Ishikawa (cell line): ENCODE measurements at regions not wholly inside any gene's neighbourhood (a gene's known extent, or its start where the extent isn't known, plus 50 kb on each side); places are given as distances from the start of the nearest gene placed in this dataset.

Experiments
- CEBPB ChIP-seq: IDR thresholded peaks from 2 replicates; pipeline ENCODE4 v1.6.1; 2012
- CREB1 ChIP-seq: IDR thresholded peaks from 2 replicates; pipeline ENCODE4 v1.6.1; 2012; ENCODE audit warnings: low read depth
- EGR1 ChIP-seq: IDR thresholded peaks from 2 replicates; pipeline ENCODE4 v1.6.1; 2012
- EP300 ChIP-seq: IDR thresholded peaks from 2 replicates; pipeline ENCODE4 v1.6.1; 2012; ENCODE audit warnings: borderline replicate concordance
- FOXM1 ChIP-seq: IDR thresholded peaks from 2 replicates; pipeline ENCODE4 v1.6.1; 2012; ENCODE audit warnings: low read depth, borderline replicate concordance
- MAX ChIP-seq: IDR thresholded peaks from 2 replicates; pipeline ENCODE4 v1.6.1; 2012
- NFIC ChIP-seq: IDR thresholded peaks from 2 replicates; pipeline ENCODE4 v1.6.1; 2012
- RAD21 ChIP-seq: IDR thresholded peaks from 2 replicates; pipeline ENCODE4 v1.6.1; 2012; ENCODE audit warnings: low read depth
- REST ChIP-seq: IDR thresholded peaks from 2 replicates; pipeline ENCODE4 v1.6.1; 2012; ENCODE audit warnings: low read depth, mild to moderate bottlenecking
- TAF1 ChIP-seq: IDR thresholded peaks from 2 replicates; pipeline ENCODE4 v1.6.1; 2012; ENCODE audit warnings: low read depth, mild to moderate bottlenecking
- TCF12 ChIP-seq: IDR thresholded peaks from 2 replicates; pipeline ENCODE4 v1.6.1; 2012; ENCODE audit warnings: low read depth
- TEAD4 ChIP-seq: IDR thresholded peaks from 2 replicates; pipeline ENCODE4 v1.6.1; 2012
- YY1 ChIP-seq: IDR thresholded peaks from 2 replicates; pipeline ENCODE4 v1.6.1; 2012; ENCODE audit warnings: low read depth

- TF ChIP-seq EP300 = no peak
- TF ChIP-seq EGR1 = no peak
- TF ChIP-seq YY1 = no peak
- no peak for TF ChIP-seq MAX
- no peak for TF ChIP-seq NFIC
- no peak for TF ChIP-seq CEBPB
- no peak for TF ChIP-seq TAF1
- TF ChIP-seq TCF12 = no peak
- no peak for TF ChIP-seq RAD21
- no peak for TF ChIP-seq REST
- no peak for TF ChIP-seq CREB1
- TF ChIP-seq TEAD4 = no peak
- TF ChIP-seq FOXM1 = no peak
Observed at GRCh38 chr2:55781542-55781941, 87.9 kb upstream of the PNPT1 start.
